ENCODE measurements at regions not wholly inside any gene's neighbourhood (a gene's known extent, or its start where the extent isn't known, plus 50 kb on each side); places are given as distances from the start of the nearest gene placed in this dataset.

DNA sequence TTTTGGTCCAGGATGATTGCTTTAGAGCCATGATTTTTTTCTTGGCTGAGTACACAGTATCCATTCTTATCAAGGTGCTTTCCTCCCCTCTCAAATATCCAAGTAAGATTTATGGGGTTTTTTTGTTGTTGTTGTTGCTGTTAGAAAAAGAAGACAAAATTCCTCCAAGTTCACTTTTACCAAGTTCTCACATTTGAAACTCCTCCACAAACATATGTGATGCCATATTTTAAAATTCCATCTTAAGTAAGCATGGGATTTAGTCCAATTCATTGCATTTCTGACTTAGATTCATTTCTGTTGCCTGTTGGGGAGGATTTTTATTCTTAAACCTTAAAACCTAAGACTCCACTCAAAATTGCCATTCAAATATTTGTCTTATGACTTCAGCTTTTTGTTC lies 128.6 kb upstream of the SPATA12 start:
- H2AFZ ChIP-seq, result no peak overlapping the region
- no peaks in the 10 kb centered on the region for H3K9me2 ChIP-seq (ENCODE audit: insufficient read depth)
- DNase-seq, result no peak
- no peaks in the 10 kb centered on the region for H3K36me3 ChIP-seq (ENCODE audit: low read depth)
- ChIA-PET POLR2A (ENCODE audit: unreplicated experiment) (no interaction called here), CTCF (no interaction called here)
- intact Hi-C loops (cut with micrococcal nuclease; ENCODE audit: unreplicated experiment), result no loop called here
- BruUV-seq (replicated peaks), result no TSS peak
- H3K9me3 ChIP-seq (ENCODE audit: insufficient read depth, low read depth), result no peaks in the 10 kb centered on the region
- no peaks in the 10 kb centered on the region for H4K20me1 ChIP-seq (ENCODE audit: insufficient read depth)
- no peak overlapping the region for H3K27ac ChIP-seq
- H3K27me3 ChIP-seq (ENCODE audit: insufficient read depth, low read depth), result no peaks in the 10 kb centered on the region
- TF ChIP-seq EZH2 (IDR thresholded peaks at IDR 0.05; ENCODE audit: low read depth), result no peak
- no peak for TF ChIP-seq CTCF (conservative IDR thresholded peaks at IDR 0.05)
- peaks cover 6% of the 10 kb centered on the region; the same call in 1 of the 2 replicates for H3K4me1 ChIP-seq (replicated peaks; ENCODE audit: insufficient read depth)
- no peaks in the 10 kb centered on the region for H3F3A ChIP-seq (ENCODE audit: insufficient read depth, low read depth)
- no peak overlapping the region for H3K4me3 ChIP-seq
- H3K4me2 ChIP-seq, result no peak overlapping the region
- no peaks in the 10 kb centered on the region for H3K79me2 ChIP-seq (ENCODE audit: low read depth)

DNA sequence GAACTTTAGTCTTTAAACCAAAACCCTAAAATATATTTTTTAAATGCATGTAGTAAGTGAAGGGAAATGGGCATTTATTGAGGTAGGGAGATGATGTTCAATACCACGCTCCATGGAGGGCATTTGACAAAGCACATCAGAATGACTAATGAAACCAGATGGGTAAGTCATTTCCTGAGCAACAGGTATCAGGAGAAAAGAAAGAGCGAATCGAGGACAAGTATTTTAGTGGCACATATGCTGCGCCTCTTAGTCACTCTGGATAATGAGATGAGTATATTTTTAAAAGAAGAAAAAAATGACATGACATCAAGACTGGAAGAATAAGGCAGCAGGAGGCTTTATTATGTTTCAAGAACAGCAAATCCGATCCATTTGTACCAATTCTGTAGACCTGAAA lies 129.0 kb upstream of the ARHGEF3 start:
- intact Hi-C loops (cut with micrococcal nuclease; ENCODE audit: unreplicated experiment), result no loop called here
- peaks cover 6% of the 10 kb centered on the region; the same call in 1 of the 2 replicates for H3K4me1 ChIP-seq (replicated peaks; ENCODE audit: insufficient read depth)
- no peaks in the 10 kb centered on the region for H3F3A ChIP-seq (ENCODE audit: insufficient read depth, low read depth)
- TF ChIP-seq EZH2 (IDR thresholded peaks at IDR 0.05; ENCODE audit: low read depth), result no peak
- TF ChIP-seq CTCF (conservative IDR thresholded peaks at IDR 0.05), result no peak
- no peaks in the 10 kb centered on the region for H3K79me2 ChIP-seq (ENCODE audit: low read depth)
- no peaks in the 10 kb centered on the region for H3K27me3 ChIP-seq (ENCODE audit: insufficient read depth, low read depth)
- no peak overlapping the region for H3K4me2 ChIP-seq
- H3K27ac ChIP-seq, result no peak overlapping the region
- no peaks in the 10 kb centered on the region for H3K9me3 ChIP-seq (ENCODE audit: insufficient read depth, low read depth)
- DNase-seq, result no peak
- H4K20me1 ChIP-seq (ENCODE audit: insufficient read depth), result no peaks in the 10 kb centered on the region
- ChIA-PET POLR2A (ENCODE audit: unreplicated experiment) (no interaction called here), CTCF (no interaction called here)
- H3K9me2 ChIP-seq (ENCODE audit: insufficient read depth), result no peaks in the 10 kb centered on the region
- H3K4me3 ChIP-seq, result no peak overlapping the region
- no TSS peak for BruUV-seq (replicated peaks)
- no peak overlapping the region for H2AFZ ChIP-seq
- no peaks in the 10 kb centered on the region for H3K36me3 ChIP-seq (ENCODE audit: low read depth)

- peaks cover 6% of the 10 kb centered on the region; the same call in 1 of the 2 replicates for H3K4me1 ChIP-seq (replicated peaks; ENCODE audit: insufficient read depth)
- no peak overlapping the region for H3K27ac ChIP-seq
- no peak overlapping the region for H3K4me2 ChIP-seq
- ChIA-PET CTCF (no interaction called here), POLR2A (ENCODE audit: unreplicated experiment) (interaction anchor here (0.7 kb wide), 1 partner anchor 309 kb away, joined by 9 read pairs; no protein-coding TSS in a partner anchor)
- H3K36me3 ChIP-seq (ENCODE audit: low read depth), result no peaks in the 10 kb centered on the region
- no peak overlapping the region for H2AFZ ChIP-seq
- H3K9me2 ChIP-seq (ENCODE audit: insufficient read depth), result no peaks in the 10 kb centered on the region
- H3K9me3 ChIP-seq (ENCODE audit: insufficient read depth, low read depth), result no peaks in the 10 kb centered on the region
- no peak overlapping the region for H3K4me3 ChIP-seq
- no peaks in the 10 kb centered on the region for H3K27me3 ChIP-seq (ENCODE audit: insufficient read depth, low read depth)
- DNase-seq, result no peak
- BruUV-seq (replicated peaks), result no TSS peak
- no peaks in the 10 kb centered on the region for H3K79me2 ChIP-seq (ENCODE audit: low read depth)
- intact Hi-C loops (cut with micrococcal nuclease; ENCODE audit: unreplicated experiment), result loop anchor here (5.0 kb wide), 1 partner anchor 118 kb away; no protein-coding TSS in a partner anchor
- TF ChIP-seq EZH2 (IDR thresholded peaks at IDR 0.05; ENCODE audit: low read depth) (no peak), CTCF (conservative IDR thresholded peaks at IDR 0.05) (no peak)
- H3F3A ChIP-seq (ENCODE audit: insufficient read depth, low read depth), result no peaks in the 10 kb centered on the region
- H4K20me1 ChIP-seq (ENCODE audit: insufficient read depth), result no peaks in the 10 kb centered on the region
Observed at GRCh38 chr3:56929809-56930615, 128.3 kb upstream of the ARHGEF3 start.
